AG04450 (cell line): ENCODE measurements at regions not wholly inside any gene's neighbourhood (a gene's known extent, or its start where the extent isn't known, plus 50 kb on each side); places are given as distances from the start of the nearest gene placed in this dataset.

Experiments used
- CTCF ChIA-PET: fragments of 300-600, 350-600 bp; formaldehyde crosslinking; extraction: SDS; loops from one replicate; lab custom pipeline; 2022; ENCODE audit warnings: antibody characterized with exemption, inconsistent platforms; lab: Charles Lee
- POLR2A ChIA-PET: fragments of 350-600 bp; formaldehyde crosslinking; extraction: SDS; loops from one replicate; lab custom pipeline; 2021; ENCODE audit warnings: antibody characterized with exemption, inconsistent platforms; lab: Yijun Ruan, JAX
- DNase-seq: peaks from one replicate; pipeline ENCODE4 v3.0.0-alpha.2; 2011; ENCODE audit warnings: low read depth, low spot score
- H3K27ac ChIP-seq: one replicate; pipeline ENCODE4 v1.5.1; 2012; ENCODE audit warnings: low read depth, low read length, control low read depth
- H3K27me3 ChIP-seq: one replicate; pipeline ENCODE4 v1.6.0; 2012; ENCODE audit warnings: low read length; ENCODE audit not compliant: control insufficient read depth, insufficient read depth
- H3K4me3 ChIP-seq: 2 replicates; pipeline ENCODE4 v1.5.1; 2011; ENCODE audit warnings: mild to moderate bottlenecking, low read depth, low read length, control low read depth
- H3K9me3 ChIP-seq: 2 replicates; pipeline ENCODE4 v1.5.1; 2012; ENCODE audit warnings: low read length; ENCODE audit not compliant: control insufficient read depth, insufficient read depth
- TF ChIP-seq, protein P1 (sequence below): IDR thresholded peaks from 2 replicates; pipeline ENCODE4 v1.5.1; 2011; ENCODE audit warnings: low read depth, low read length, control low read depth, inconsistent platforms

GRCh38 chr1:219367496-219367895, 193.8 kb downstream of the LYPLAL1 start:
- POLR2A ChIA-PET = no interaction called here
- H3K4me3 ChIP-seq = no peak overlapping the region
- H3K27ac ChIP-seq = no peak overlapping the region
- TF ChIP-seq, protein P1, sequence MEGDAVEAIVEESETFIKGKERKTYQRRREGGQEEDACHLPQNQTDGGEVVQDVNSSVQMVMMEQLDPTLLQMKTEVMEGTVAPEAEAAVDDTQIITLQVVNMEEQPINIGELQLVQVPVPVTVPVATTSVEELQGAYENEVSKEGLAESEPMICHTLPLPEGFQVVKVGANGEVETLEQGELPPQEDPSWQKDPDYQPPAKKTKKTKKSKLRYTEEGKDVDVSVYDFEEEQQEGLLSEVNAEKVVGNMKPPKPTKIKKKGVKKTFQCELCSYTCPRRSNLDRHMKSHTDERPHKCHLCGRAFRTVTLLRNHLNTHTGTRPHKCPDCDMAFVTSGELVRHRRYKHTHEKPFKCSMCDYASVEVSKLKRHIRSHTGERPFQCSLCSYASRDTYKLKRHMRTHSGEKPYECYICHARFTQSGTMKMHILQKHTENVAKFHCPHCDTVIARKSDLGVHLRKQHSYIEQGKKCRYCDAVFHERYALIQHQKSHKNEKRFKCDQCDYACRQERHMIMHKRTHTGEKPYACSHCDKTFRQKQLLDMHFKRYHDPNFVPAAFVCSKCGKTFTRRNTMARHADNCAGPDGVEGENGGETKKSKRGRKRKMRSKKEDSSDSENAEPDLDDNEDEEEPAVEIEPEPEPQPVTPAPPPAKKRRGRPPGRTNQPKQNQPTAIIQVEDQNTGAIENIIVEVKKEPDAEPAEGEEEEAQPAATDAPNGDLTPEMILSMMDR = no peak
- CTCF ChIA-PET = interaction anchor here (0.6 to 0.9 kb wide), 2 partner anchors 847 to 1037 kb away, joined by 4 to 5 read pairs; no protein-coding TSS in a partner anchor
- no peaks in the 10 kb centered on the region for H3K27me3 ChIP-seq
- DNase-seq = no peak
- no peaks in the 10 kb centered on the region for H3K9me3 ChIP-seq

DNA sequence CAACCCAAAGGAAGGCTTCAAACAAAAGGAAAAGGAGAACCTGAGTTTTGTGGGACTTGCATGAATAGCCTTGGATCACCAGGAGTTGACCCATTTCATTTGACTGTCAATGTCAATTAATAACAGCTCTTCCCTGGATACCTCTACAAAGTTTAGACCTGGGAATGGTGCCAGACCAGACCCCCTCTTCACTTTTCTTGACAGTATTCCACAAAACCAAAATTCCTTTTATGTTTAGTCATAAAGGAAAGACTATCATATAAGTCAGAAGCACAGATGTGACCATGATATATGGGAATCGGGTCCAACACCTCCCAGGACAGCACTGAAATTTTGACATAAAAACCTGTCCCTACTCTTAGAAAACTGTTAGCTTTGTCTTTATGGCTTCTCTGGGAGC, 191.8 kb downstream of the LYPLAL1 start:
- H3K27me3 ChIP-seq = no peaks in the 10 kb centered on the region
- no peaks in the 10 kb centered on the region for H3K9me3 ChIP-seq
- ChIA-PET CTCF (interaction anchor here (1.4 kb wide), 1 partner anchor 21 kb away, joined by 3 read pairs; no protein-coding TSS in a partner anchor), POLR2A (no interaction called here)
- no peak overlapping the region for H3K27ac ChIP-seq
- TF ChIP-seq, protein P1 = no peak
- H3K4me3 ChIP-seq = no peak overlapping the region
- DNase-seq = no peak

DNA sequence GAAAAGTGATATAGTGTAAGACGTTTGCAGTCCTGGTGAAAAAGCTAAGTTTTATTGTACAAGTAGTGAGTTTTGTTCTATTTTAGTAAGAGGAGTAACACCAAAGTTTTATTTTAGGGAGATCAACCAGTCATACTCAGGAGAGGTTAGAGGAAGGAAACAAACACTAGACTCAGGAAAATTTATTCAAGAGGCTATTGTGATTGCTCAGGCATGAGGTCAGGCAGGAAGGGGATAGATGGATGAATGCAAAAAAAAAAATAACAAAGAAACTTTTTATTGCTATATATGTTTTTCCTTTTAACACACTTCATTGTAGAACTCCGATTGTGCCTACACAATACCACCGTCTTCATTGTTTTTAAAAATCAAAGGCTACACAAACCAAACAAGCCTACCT, 189.0 kb downstream of the LYPLAL1 start:
- Histone ChIP-seq H3K4me3 (no peak overlapping the region), H3K9me3 (no peaks in the 10 kb centered on the region), H3K27me3 (no peaks in the 10 kb centered on the region), H3K27ac (no peak overlapping the region)
- no peak for DNase-seq
- TF ChIP-seq, protein P1 = no peak
- POLR2A ChIA-PET = no interaction called here
- CTCF ChIA-PET = no interaction called here

DNA sequence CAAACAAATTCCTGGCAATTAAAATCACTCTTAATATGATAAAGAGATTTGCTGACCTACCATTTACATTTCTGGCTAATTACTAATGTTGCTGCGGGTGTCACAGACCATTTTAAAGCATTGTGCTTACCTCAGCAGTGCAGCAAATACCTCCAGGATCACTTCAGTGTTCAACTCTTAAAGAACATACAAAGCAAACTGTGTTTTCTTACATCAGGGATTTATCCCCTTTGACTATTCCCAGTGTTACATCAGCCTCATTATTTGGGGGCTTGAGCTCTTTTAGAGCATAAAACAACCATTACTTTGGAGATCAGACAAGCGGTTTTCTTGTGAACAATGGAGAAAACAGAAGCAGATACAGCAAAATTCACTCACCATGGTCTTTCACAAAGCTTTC, 185.4 kb downstream of the LYPLAL1 start:
- ChIA-PET CTCF (interaction anchor here (1.8 kb wide), 1 partner anchor 26 kb away, joined by 4 read pairs; no protein-coding TSS in a partner anchor), POLR2A (no interaction called here)
- DNase-seq = no peak
- H3K27me3 ChIP-seq = no peaks in the 10 kb centered on the region
- H3K9me3 ChIP-seq = no peaks in the 10 kb centered on the region
- no peak overlapping the region for H3K4me3 ChIP-seq
- H3K27ac ChIP-seq = no peak overlapping the region
- TF ChIP-seq, protein P1 = no peak

DNA sequence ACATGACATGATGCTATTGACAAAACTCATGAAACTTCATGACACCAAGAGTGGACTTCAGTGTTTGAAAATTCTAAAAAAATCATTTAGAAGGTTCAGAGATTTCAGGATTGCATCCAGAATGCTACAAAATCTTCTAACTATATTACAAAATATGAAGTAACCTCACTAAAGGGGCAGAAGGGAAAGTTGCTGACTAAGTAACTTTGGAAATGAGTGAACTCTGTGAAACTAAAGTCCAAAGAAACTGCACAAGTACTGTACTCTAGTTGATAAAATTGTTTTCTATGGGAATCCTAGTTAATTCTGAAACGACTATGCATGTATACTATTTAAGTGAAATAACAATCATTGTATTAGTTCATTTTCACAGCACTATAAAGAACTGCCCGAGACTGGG, 184.4 kb downstream of the LYPLAL1 start:
- Histone ChIP-seq H3K27me3 (no peaks in the 10 kb centered on the region), H3K4me3 (no peak overlapping the region), H3K27ac (no peak overlapping the region), H3K9me3 (no peaks in the 10 kb centered on the region)
- POLR2A ChIA-PET = no interaction called here
- CTCF ChIA-PET = interaction anchor here (2.1 kb wide), 1 partner anchor 28 kb away, joined by 5 read pairs; no protein-coding TSS in a partner anchor
- DNase-seq = no peak
- TF ChIP-seq, protein P1 = no peak
